ENCODE measurements at regions not wholly inside any gene's neighbourhood (a gene's known extent, or its start where the extent isn't known, plus 50 kb on each side); places are given as distances from the start of the nearest gene placed in this dataset.

- no peak overlapping the region for H3K4me3 ChIP-seq (ENCODE audit: low read depth in 1 of 2, low read length in 2 of 2)
- no peak overlapping the region for H3K9ac ChIP-seq (ENCODE audit: low read length)
- peaks cover 6% of the 10 kb centered on the region for H3K4me1 ChIP-seq (ENCODE audit: insufficient read depth, low read length)
- H3K27me3 ChIP-seq (ENCODE audit: control insufficient read depth in 1 of 2, insufficient read depth in 2 of 2, low read length in 2 of 2) = no peaks in the 10 kb centered on the region
- no peaks in the 10 kb centered on the region for H3K36me3 ChIP-seq (ENCODE audit: insufficient read depth, low read length)
- H3K27ac ChIP-seq (ENCODE audit: low read depth, low read length) = no peak overlapping the region
- no peaks in the 10 kb centered on the region for H3K9me3 ChIP-seq (ENCODE audit: low read length)
These were observed 186.7 kb downstream of the DRD1 start for GRCh38 chr5:175257128-175257846.

GRCh38 chr5:175254155-175254554, 189.8 kb downstream of the DRD1 start:
- Histone ChIP-seq H3K27me3 (ENCODE audit: control insufficient read depth in 1 of 2, insufficient read depth in 2 of 2, low read length in 2 of 2) (no peaks in the 10 kb centered on the region), H3K27ac (ENCODE audit: low read depth, low read length) (no peak overlapping the region), H3K9ac (ENCODE audit: low read length) (no peak overlapping the region), H3K4me1 (ENCODE audit: insufficient read depth, low read length) (peaks cover 6% of the 10 kb centered on the region), H3K4me3 (ENCODE audit: low read depth in 1 of 2, low read length in 2 of 2) (no peak overlapping the region), H3K9me3 (ENCODE audit: low read length) (no peaks in the 10 kb centered on the region), H3K36me3 (ENCODE audit: insufficient read depth, low read length) (no peaks in the 10 kb centered on the region)

- no peaks in the 10 kb centered on the region for H3K9me3 ChIP-seq (ENCODE audit: low read length)
- peaks cover 6% of the 10 kb centered on the region for H3K4me1 ChIP-seq (ENCODE audit: insufficient read depth, low read length)
- no peak overlapping the region for H3K27ac ChIP-seq (ENCODE audit: low read depth, low read length)
- H3K36me3 ChIP-seq (ENCODE audit: insufficient read depth, low read length) = no peaks in the 10 kb centered on the region
- no peak overlapping the region for H3K9ac ChIP-seq (ENCODE audit: low read length)
- H3K4me3 ChIP-seq (ENCODE audit: low read depth in 1 of 2, low read length in 2 of 2) = no peak overlapping the region
- H3K27me3 ChIP-seq (ENCODE audit: control insufficient read depth in 1 of 2, insufficient read depth in 2 of 2, low read length in 2 of 2) = no peaks in the 10 kb centered on the region
These were observed 190.4 kb downstream of the DRD1 start for GRCh38 chr5:175253597-175253996.

- no peaks in the 10 kb centered on the region for H3K27me3 ChIP-seq (ENCODE audit: control insufficient read depth in 1 of 2, insufficient read depth in 2 of 2, low read length in 2 of 2)
These were observed 191.7 kb downstream of the DRD1 start for GRCh38 chr5:175252234-175252805.

GRCh38 chr5:175250426-175250825, 193.6 kb downstream of the DRD1 start:
- no peaks in the 10 kb centered on the region for H3K27me3 ChIP-seq (ENCODE audit: control insufficient read depth in 1 of 2, insufficient read depth in 2 of 2, low read length in 2 of 2)
- peaks cover 6% of the 10 kb centered on the region for H3K4me1 ChIP-seq (ENCODE audit: insufficient read depth, low read length)
- H3K4me3 ChIP-seq (ENCODE audit: low read depth in 1 of 2, low read length in 2 of 2) = no peak overlapping the region

More at GRCh38 chr5:175252234-175252805, 191.7 kb downstream of the DRD1 start:
- Histone ChIP-seq H3K4me1 (ENCODE audit: insufficient read depth, low read length) (peaks cover 6% of the 10 kb centered on the region), H3K4me3 (ENCODE audit: low read depth in 1 of 2, low read length in 2 of 2) (no peak overlapping the region), H3K36me3 (ENCODE audit: insufficient read depth, low read length) (no peaks in the 10 kb centered on the region), H3K9ac (ENCODE audit: low read length) (no peak overlapping the region), H3K27ac (ENCODE audit: low read depth, low read length) (no peak overlapping the region), H3K9me3 (ENCODE audit: low read length) (no peaks in the 10 kb centered on the region)

GRCh38 chr5:175248416-175248905, 195.5 kb downstream of the DRD1 start:
- no peak overlapping the region for H3K9ac ChIP-seq (ENCODE audit: low read length)
- no peaks in the 10 kb centered on the region for H3K9me3 ChIP-seq (ENCODE audit: low read length)
- H3K27ac ChIP-seq (ENCODE audit: low read depth, low read length) = no peak overlapping the region
- no peaks in the 10 kb centered on the region for H3K27me3 ChIP-seq (ENCODE audit: control insufficient read depth in 1 of 2, insufficient read depth in 2 of 2, low read length in 2 of 2)
- H3K4me1 ChIP-seq (ENCODE audit: insufficient read depth, low read length) = peaks cover 3% of the 10 kb centered on the region
- H3K4me3 ChIP-seq (ENCODE audit: low read depth in 1 of 2, low read length in 2 of 2) = no peak overlapping the region
- H3K36me3 ChIP-seq (ENCODE audit: insufficient read depth, low read length) = no peaks in the 10 kb centered on the region

More at GRCh38 chr5:175250426-175250825, 193.6 kb downstream of the DRD1 start:
- no peaks in the 10 kb centered on the region for H3K9me3 ChIP-seq (ENCODE audit: low read length)
- no peak overlapping the region for H3K27ac ChIP-seq (ENCODE audit: low read depth, low read length)
- no peak overlapping the region for H3K9ac ChIP-seq (ENCODE audit: low read length)
- no peaks in the 10 kb centered on the region for H3K36me3 ChIP-seq (ENCODE audit: insufficient read depth, low read length)

- Histone ChIP-seq H3K27me3 (ENCODE audit: control insufficient read depth in 1 of 2, insufficient read depth in 2 of 2, low read length in 2 of 2) (no peaks in the 10 kb centered on the region), H3K27ac (ENCODE audit: low read depth, low read length) (no peak overlapping the region), H3K4me1 (ENCODE audit: insufficient read depth, low read length) (no peaks in the 10 kb centered on the region), H3K36me3 (ENCODE audit: insufficient read depth, low read length) (no peaks in the 10 kb centered on the region), H3K9ac (ENCODE audit: low read length) (no peak overlapping the region), H3K9me3 (ENCODE audit: low read length) (no peaks in the 10 kb centered on the region), H3K4me3 (ENCODE audit: low read depth in 1 of 2, low read length in 2 of 2) (no peak overlapping the region)
These were observed 197.0 kb downstream of the DRD1 start for GRCh38 chr5:175246889-175247520.

- no peaks in the 10 kb centered on the region for H3K4me1 ChIP-seq (ENCODE audit: insufficient read depth, low read length)
These were observed 197.6 kb downstream of the DRD1 start for GRCh38 chr5:175246242-175246888.

GRCh38 chr5:175243441-175243840, 200.5 kb downstream of the DRD1 start:
- no peaks in the 10 kb centered on the region for H3K4me1 ChIP-seq (ENCODE audit: insufficient read depth, low read length)
- no peak overlapping the region for H3K9ac ChIP-seq (ENCODE audit: low read length)
- H3K9me3 ChIP-seq (ENCODE audit: low read length) = no peaks in the 10 kb centered on the region
- no peaks in the 10 kb centered on the region for H3K27me3 ChIP-seq (ENCODE audit: control insufficient read depth in 1 of 2, insufficient read depth in 2 of 2, low read length in 2 of 2)
- H3K27ac ChIP-seq (ENCODE audit: low read depth, low read length) = no peak overlapping the region
- H3K4me3 ChIP-seq (ENCODE audit: low read depth in 1 of 2, low read length in 2 of 2) = no peak overlapping the region
- no peaks in the 10 kb centered on the region for H3K36me3 ChIP-seq (ENCODE audit: insufficient read depth, low read length)

More at GRCh38 chr5:175246242-175246888, 197.6 kb downstream of the DRD1 start:
- Histone ChIP-seq H3K9me3 (ENCODE audit: low read length) (no peaks in the 10 kb centered on the region), H3K36me3 (ENCODE audit: insufficient read depth, low read length) (no peaks in the 10 kb centered on the region), H3K4me3 (ENCODE audit: low read depth in 1 of 2, low read length in 2 of 2) (no peak overlapping the region), H3K27ac (ENCODE audit: low read depth, low read length) (no peak overlapping the region), H3K27me3 (ENCODE audit: control insufficient read depth in 1 of 2, insufficient read depth in 2 of 2, low read length in 2 of 2) (no peaks in the 10 kb centered on the region), H3K9ac (ENCODE audit: low read length) (no peak overlapping the region)

- Histone ChIP-seq H3K4me3 (ENCODE audit: low read depth in 1 of 2, low read length in 2 of 2) (no peak overlapping the region), H3K36me3 (ENCODE audit: insufficient read depth, low read length) (no peaks in the 10 kb centered on the region), H3K27me3 (ENCODE audit: control insufficient read depth in 1 of 2, insufficient read depth in 2 of 2, low read length in 2 of 2) (no peaks in the 10 kb centered on the region), H3K9me3 (ENCODE audit: low read length) (no peaks in the 10 kb centered on the region), H3K27ac (ENCODE audit: low read depth, low read length) (no peak overlapping the region), H3K9ac (ENCODE audit: low read length) (no peak overlapping the region), H3K4me1 (ENCODE audit: insufficient read depth, low read length) (no peaks in the 10 kb centered on the region)
These were observed 201.8 kb downstream of the DRD1 start for GRCh38 chr5:175242207-175242606.

- no peak overlapping the region for H3K4me3 ChIP-seq (ENCODE audit: low read depth in 1 of 2, low read length in 2 of 2)
- H3K27me3 ChIP-seq (ENCODE audit: control insufficient read depth in 1 of 2, insufficient read depth in 2 of 2, low read length in 2 of 2) = no peaks in the 10 kb centered on the region
- H3K9me3 ChIP-seq (ENCODE audit: low read length) = no peaks in the 10 kb centered on the region
- H3K4me1 ChIP-seq (ENCODE audit: insufficient read depth, low read length) = no peaks in the 10 kb centered on the region
- no peak overlapping the region for H3K9ac ChIP-seq (ENCODE audit: low read length)
- no peak overlapping the region for H3K27ac ChIP-seq (ENCODE audit: low read depth, low read length)
- H3K36me3 ChIP-seq (ENCODE audit: insufficient read depth, low read length) = no peaks in the 10 kb centered on the region
These were observed 205.7 kb downstream of the DRD1 start for GRCh38 chr5:175238326-175238725.

All from muscle layer of colon (tissue), 2 donors.